GM23338 (cell line): ENCODE measurements at regions not wholly inside any gene's neighbourhood (a gene's known extent, or its start where the extent isn't known, plus 50 kb on each side); places are given as distances from the start of the nearest gene placed in this dataset.

ENCODE experiments used
- ATAC-seq: fragments of 200-7000 bp; cut with Tn5 transposase; 3 replicates; pipeline ENCODE4 v1.9.1; 2020
- DNase-seq: peaks from one replicate; pipeline ENCODE4 v3.0.0-alpha.2; 2015; ENCODE audit warnings: low spot score
- H2AFZ ChIP-seq: fragments of 200-600 bp; sonication (generic); 2 replicates; pipeline ENCODE4 v1.8.0; 2016; ENCODE audit warnings: antibody characterized with exemption, mild to moderate bottlenecking, moderate library complexity
- H3F3A ChIP-seq: fragments of 200-600 bp; sonication (generic); replicated peaks from 2 replicates; pipeline ENCODE4 v1.8.0; 2017; ENCODE audit warnings: antibody characterized with exemption, mixed run types, low read depth
- H3K27ac ChIP-seq: fragments of 200-600 bp; sonication (generic); 2 replicates; pipeline ENCODE4 v1.6.1; 2016; ENCODE audit warnings: low read depth
- H3K27me3 ChIP-seq: fragments of 200-600 bp; sonication (generic); 2 replicates; pipeline ENCODE4 v1.8.0; 2016; ENCODE audit warnings: mild to moderate bottlenecking, mixed run types, moderate library complexity; ENCODE audit not compliant: insufficient read depth
- H3K36me3 ChIP-seq: fragments of 200-600 bp; sonication (generic); 2 replicates; pipeline ENCODE4 v1.8.0; 2016; ENCODE audit warnings: mild to moderate bottlenecking; ENCODE audit not compliant: insufficient read depth
- H3K4me1 ChIP-seq: fragments of 200-600 bp; sonication (generic); 2 replicates; pipeline ENCODE4 v1.8.0; 2016; ENCODE audit warnings: mild to moderate bottlenecking, moderate library complexity; ENCODE audit not compliant: insufficient read depth
- H3K4me2 ChIP-seq: fragments of 200-600 bp; sonication (generic); 2 replicates; pipeline ENCODE4 v1.7.1; 2017; ENCODE audit warnings: mixed run types
- H3K4me3 ChIP-seq: fragments of 200-600 bp; sonication (generic); 2 replicates; pipeline ENCODE4 v1.6.1; 2016; ENCODE audit warnings: mixed run types
- H3K79me2 ChIP-seq: fragments of 200-600 bp; sonication (generic); replicated peaks from 2 replicates; pipeline ENCODE4 v1.8.0; 2017; ENCODE audit warnings: mild to moderate bottlenecking; ENCODE audit not compliant: insufficient read depth
- H3K9me2 ChIP-seq: fragments of 200-600 bp; sonication (generic); 2 replicates; pipeline ENCODE4 v1.8.0; 2017; ENCODE audit not compliant: insufficient read depth
- H4K20me1 ChIP-seq: fragments of 200-600 bp; sonication (generic); replicated peaks from 2 replicates; pipeline ENCODE4 v1.8.0; 2017; ENCODE audit warnings: mild to moderate bottlenecking; ENCODE audit not compliant: insufficient read depth
- H3K27ac Mint-ChIP-seq: 2 replicates; pipeline ENCODE4 v1.8.0; 2020; ENCODE audit warnings: inconsistent platforms, mild to moderate bottlenecking, moderate library complexity, mixed read lengths
- H3K27me3 Mint-ChIP-seq: 3 replicates; pipeline ENCODE4 v1.8.0; 2022; ENCODE audit warnings: low read depth, mild to moderate bottlenecking, moderate library complexity, mixed read lengths, inconsistent platforms; ENCODE audit not compliant: insufficient read depth, poor library complexity
- H3K36me3 Mint-ChIP-seq: 3 replicates; pipeline ENCODE4 v1.8.0; 2021; ENCODE audit warnings: low read depth, mild to moderate bottlenecking, inconsistent platforms, moderate library complexity, mixed read lengths
- H3K4me1 Mint-ChIP-seq: 3 replicates; pipeline ENCODE4 v1.8.0; 2020; ENCODE audit warnings: mild to moderate bottlenecking, inconsistent platforms, mixed read lengths
- H3K4me3 Mint-ChIP-seq: 3 replicates; pipeline ENCODE4 v1.8.0; 2021; ENCODE audit warnings: moderate library complexity, mild to moderate bottlenecking, inconsistent platforms, mixed read lengths
- H3K9me3 Mint-ChIP-seq: 3 replicates; pipeline ENCODE4 v1.8.0; 2020; ENCODE audit warnings: moderate library complexity, mild to moderate bottlenecking, inconsistent platforms, mixed read lengths
- CREB1 ChIP-seq: fragments of 250-450 bp; sonication (Bioruptor Pico); IDR thresholded peaks from 2 replicates; pipeline ENCODE4 v1.5.0; 2020; ENCODE audit warnings: low read depth, mild to moderate bottlenecking, moderate library complexity
- CTCF ChIP-seq, 2 experiments: fragments of 200-600 bp in 1 of 2; sonication (generic) in 1 of 2; conservative IDR thresholded peaks; 2 replicates each; pipeline versions ENCODE4 v1.5.1 to v1.6.1; 2016 to 2017; ENCODE audit warnings: antibody characterized with exemption in 2 of 2, low read depth in 2 of 2, mild to moderate bottlenecking in 2 of 2, moderate library complexity in 1 of 2
- EZH2 ChIP-seq: fragments of 200-600 bp; sonication (generic); IDR thresholded peaks from one replicate; pipeline ENCODE4 v1.8.0; 2017; ENCODE audit warnings: antibody characterized with exemption, mild to moderate bottlenecking, low read depth; ENCODE audit not compliant: unreplicated experiment
- EZH2phosphoT487 ChIP-seq: fragments of 200-600 bp; sonication (generic); IDR thresholded peaks from one replicate; pipeline ENCODE4 v1.8.1; 2018; ENCODE audit warnings: antibody characterized with exemption; ENCODE audit not compliant: unreplicated experiment
- JUNB ChIP-seq: IDR thresholded peaks from one replicate; pipeline ENCODE4 v1.6.1; 2016; ENCODE audit warnings: antibody characterized with exemption; ENCODE audit not compliant: unreplicated experiment
- NANOG ChIP-seq: IDR thresholded peaks from 2 replicates; pipeline ENCODE4 v1.6.1; 2016; ENCODE audit warnings: antibody characterized with exemption, borderline replicate concordance
- POLR2AphosphoS5 ChIP-seq: IDR thresholded peaks from 2 replicates; pipeline ENCODE4 v1.6.1; 2016; ENCODE audit warnings: antibody characterized with exemption, low read depth
- REST ChIP-seq: IDR thresholded peaks from one replicate; pipeline ENCODE4 v1.6.1; 2018; ENCODE audit warnings: antibody characterized with exemption; ENCODE audit not compliant: unreplicated experiment
- STAT1 ChIP-seq: IDR thresholded peaks from one replicate; pipeline ENCODE4 v1.6.1; 2016; ENCODE audit warnings: antibody characterized with exemption; ENCODE audit not compliant: unreplicated experiment
- ZNF114 ChIP-seq: fragments of 250-450 bp; sonication (Bioruptor Pico); IDR thresholded peaks from 2 replicates; pipeline ENCODE4 v1.5.0; 2020; ENCODE audit warnings: mild to moderate bottlenecking, moderate library complexity
- ZNF331 ChIP-seq: fragments of 250-450 bp; sonication (Bioruptor Pico); IDR thresholded peaks from 2 replicates; pipeline ENCODE4 v1.5.0; 2020; ENCODE audit warnings: low read depth, mild to moderate bottlenecking, moderate library complexity
- TF ChIP-seq, protein P1 (sequence below): fragments of 250-450 bp; sonication (Bioruptor Pico); IDR thresholded peaks from 2 replicates; pipeline ENCODE4 v1.5.0; 2020; ENCODE audit warnings: mild to moderate bottlenecking, moderate library complexity
- TF ChIP-seq, protein P2 (sequence below): IDR thresholded peaks from 2 replicates; pipeline ENCODE4 v1.6.1; 2016; ENCODE audit warnings: antibody characterized with exemption

GRCh38 chr9:7342736-7343135 lies 456.8 kb downstream of the DMAC1 start:
- H3K36me3 ChIP-seq = no peaks in the 10 kb centered on the region
- no peaks in the 10 kb centered on the region for H3K79me2 ChIP-seq
- Mint-ChIP-seq H3K4me3 (no peak overlapping the region), H3K27me3 (no peaks in the 10 kb centered on the region), H3K9me3 (no peaks in the 10 kb centered on the region), H3K36me3 (no peaks in the 10 kb centered on the region), H3K27ac (no peak overlapping the region), H3K4me1 (no peaks in the 10 kb centered on the region)
- H3K27ac ChIP-seq = no peak overlapping the region
- H3K4me3 ChIP-seq = no peak overlapping the region
- no peaks in the 10 kb centered on the region for H3K27me3 ChIP-seq
- no peaks in the 10 kb centered on the region for H3K9me2 ChIP-seq
- no peaks in the 10 kb centered on the region for H4K20me1 ChIP-seq
- no peaks in the 10 kb centered on the region; the same call in 1 of the 2 replicates for H3K4me1 ChIP-seq
- DNase-seq (no peak), ATAC-seq (no peak)
- H2AFZ ChIP-seq = no peak overlapping the region
- TF ChIP-seq NANOG (no peak), EZH2phosphoT487 (no peak), POLR2AphosphoS5 (no peak), ZNF114 (CRISPR knock-in tag) (no peak), CTCF (conservative IDR thresholded peaks at IDR 0.05; ENCODE audit: low read depth in 2 of 2) (no peak), CREB1 (CRISPR knock-in tag) (no peak), STAT1 (no peak), JUNB (no peak), ZNF331 (CRISPR knock-in tag) (no peak), EZH2 (no peak), REST (no peak)
- TF ChIP-seq, protein P1, sequence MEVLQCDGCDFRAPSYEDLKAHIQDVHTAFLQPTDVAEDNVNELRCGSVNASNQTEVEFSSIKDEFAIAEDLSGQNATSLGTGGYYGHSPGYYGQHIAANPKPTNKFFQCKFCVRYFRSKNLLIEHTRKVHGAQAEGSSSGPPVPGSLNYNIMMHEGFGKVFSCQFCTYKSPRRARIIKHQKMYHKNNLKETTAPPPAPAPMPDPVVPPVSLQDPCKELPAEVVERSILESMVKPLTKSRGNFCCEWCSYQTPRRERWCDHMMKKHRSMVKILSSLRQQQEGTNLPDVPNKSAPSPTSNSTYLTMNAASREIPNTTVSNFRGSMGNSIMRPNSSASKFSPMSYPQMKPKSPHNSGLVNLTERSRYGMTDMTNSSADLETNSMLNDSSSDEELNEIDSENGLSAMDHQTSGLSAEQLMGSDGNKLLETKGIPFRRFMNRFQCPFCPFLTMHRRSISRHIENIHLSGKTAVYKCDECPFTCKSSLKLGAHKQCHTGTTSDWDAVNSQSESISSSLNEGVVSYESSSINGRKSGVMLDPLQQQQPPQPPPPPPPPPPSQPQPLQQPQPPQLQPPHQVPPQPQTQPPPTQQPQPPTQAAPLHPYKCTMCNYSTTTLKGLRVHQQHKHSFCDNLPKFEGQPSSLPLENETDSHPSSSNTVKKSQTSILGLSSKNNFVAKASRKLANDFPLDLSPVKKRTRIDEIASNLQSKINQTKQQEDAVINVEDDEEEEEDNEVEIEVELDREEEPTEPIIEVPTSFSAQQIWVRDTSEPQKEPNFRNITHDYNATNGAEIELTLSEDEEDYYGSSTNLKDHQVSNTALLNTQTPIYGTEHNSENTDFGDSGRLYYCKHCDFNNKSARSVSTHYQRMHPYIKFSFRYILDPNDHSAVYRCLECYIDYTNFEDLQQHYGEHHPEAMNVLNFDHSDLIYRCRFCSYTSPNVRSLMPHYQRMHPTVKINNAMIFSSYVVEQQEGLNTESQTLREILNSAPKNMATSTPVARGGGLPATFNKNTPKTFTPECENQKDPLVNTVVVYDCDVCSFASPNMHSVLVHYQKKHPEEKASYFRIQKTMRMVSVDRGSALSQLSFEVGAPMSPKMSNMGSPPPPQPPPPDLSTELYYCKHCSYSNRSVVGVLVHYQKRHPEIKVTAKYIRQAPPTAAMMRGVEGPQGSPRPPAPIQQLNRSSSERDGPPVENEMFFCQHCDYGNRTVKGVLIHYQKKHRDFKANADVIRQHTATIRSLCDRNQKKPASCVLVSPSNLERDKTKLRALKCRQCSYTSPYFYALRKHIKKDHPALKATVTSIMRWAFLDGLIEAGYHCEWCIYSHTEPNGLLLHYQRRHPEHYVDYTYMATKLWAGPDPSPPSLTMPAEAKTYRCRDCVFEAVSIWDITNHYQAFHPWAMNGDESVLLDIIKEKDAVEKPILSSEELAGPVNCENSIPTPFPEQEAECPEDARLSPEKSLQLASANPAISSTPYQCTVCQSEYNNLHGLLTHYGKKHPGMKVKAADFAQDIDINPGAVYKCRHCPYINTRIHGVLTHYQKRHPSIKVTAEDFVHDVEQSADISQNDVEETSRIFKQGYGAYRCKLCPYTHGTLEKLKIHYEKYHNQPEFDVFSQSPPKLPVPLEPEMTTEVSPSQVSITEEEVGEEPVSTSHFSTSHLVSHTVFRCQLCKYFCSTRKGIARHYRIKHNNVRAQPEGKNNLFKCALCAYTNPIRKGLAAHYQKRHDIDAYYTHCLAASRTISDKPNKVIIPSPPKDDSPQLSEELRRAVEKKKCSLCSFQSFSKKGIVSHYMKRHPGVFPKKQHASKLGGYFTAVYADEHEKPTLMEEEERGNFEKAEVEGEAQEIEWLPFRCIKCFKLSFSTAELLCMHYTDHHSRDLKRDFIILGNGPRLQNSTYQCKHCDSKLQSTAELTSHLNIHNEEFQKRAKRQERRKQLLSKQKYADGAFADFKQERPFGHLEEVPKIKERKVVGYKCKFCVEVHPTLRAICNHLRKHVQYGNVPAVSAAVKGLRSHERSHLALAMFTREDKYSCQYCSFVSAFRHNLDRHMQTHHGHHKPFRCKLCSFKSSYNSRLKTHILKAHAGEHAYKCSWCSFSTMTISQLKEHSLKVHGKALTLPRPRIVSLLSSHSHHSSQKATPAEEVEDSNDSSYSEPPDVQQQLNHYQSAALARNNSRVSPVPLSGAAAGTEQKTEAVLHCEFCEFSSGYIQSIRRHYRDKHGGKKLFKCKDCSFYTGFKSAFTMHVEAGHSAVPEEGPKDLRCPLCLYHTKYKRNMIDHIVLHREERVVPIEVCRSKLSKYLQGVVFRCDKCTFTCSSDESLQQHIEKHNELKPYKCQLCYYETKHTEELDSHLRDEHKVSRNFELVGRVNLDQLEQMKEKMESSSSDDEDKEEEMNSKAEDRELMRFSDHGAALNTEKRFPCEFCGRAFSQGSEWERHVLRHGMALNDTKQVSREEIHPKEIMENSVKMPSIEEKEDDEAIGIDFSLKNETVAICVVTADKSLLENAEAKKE = no peak
- TF ChIP-seq, protein P2, sequence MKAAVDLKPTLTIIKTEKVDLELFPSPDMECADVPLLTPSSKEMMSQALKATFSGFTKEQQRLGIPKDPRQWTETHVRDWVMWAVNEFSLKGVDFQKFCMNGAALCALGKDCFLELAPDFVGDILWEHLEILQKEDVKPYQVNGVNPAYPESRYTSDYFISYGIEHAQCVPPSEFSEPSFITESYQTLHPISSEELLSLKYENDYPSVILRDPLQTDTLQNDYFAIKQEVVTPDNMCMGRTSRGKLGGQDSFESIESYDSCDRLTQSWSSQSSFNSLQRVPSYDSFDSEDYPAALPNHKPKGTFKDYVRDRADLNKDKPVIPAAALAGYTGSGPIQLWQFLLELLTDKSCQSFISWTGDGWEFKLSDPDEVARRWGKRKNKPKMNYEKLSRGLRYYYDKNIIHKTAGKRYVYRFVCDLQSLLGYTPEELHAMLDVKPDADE = no peak
- no peaks in the 10 kb centered on the region for H3F3A ChIP-seq
- no peak overlapping the region for H3K4me2 ChIP-seq
